DND-41 (cell line): ENCODE measurements at regions not wholly inside any gene's neighbourhood (a gene's known extent, or its start where the extent isn't known, plus 50 kb on each side); places are given as distances from the start of the nearest gene placed in this dataset.

Experiments used
- EZH2 ChIP-seq: IDR thresholded peaks from 3 replicates; pipeline ENCODE4 v1.6.1; 2012; ENCODE audit warnings: borderline replicate concordance, low read depth, mild to moderate bottlenecking, moderate library complexity, low read length, inconsistent platforms; ENCODE audit not compliant: severe bottlenecking
- TF ChIP-seq, protein P1 (sequence below): IDR thresholded peaks from 2 replicates; pipeline ENCODE4 v1.5.1; 2012; ENCODE audit warnings: borderline replicate concordance, low read length, moderate library complexity, mild to moderate bottlenecking; ENCODE audit not compliant: poor library complexity, severe bottlenecking; ENCODE audit errors: extremely low read depth

DNA sequence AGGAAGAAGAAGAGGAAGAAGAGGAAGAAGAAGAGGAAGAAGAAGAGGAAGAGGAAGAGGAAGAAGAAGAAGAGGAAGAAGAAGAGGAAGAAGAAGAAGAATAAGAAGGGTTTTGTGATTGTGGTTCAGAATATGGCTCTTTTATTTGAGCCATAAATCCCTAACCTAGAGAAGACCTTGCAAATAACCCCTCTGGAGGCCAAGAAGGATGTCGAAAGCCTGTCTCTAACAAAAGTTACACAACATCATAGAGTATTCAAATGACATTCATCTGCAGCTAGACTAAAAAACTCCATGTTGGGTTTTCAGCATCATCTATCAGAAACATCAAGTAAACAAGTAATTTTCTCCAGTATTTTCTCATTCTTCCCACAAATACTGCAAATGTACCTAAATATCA, 100.9 kb downstream of the RNASET2 start:
- no peak for TF ChIP-seq EZH2
- TF ChIP-seq, protein P1, sequence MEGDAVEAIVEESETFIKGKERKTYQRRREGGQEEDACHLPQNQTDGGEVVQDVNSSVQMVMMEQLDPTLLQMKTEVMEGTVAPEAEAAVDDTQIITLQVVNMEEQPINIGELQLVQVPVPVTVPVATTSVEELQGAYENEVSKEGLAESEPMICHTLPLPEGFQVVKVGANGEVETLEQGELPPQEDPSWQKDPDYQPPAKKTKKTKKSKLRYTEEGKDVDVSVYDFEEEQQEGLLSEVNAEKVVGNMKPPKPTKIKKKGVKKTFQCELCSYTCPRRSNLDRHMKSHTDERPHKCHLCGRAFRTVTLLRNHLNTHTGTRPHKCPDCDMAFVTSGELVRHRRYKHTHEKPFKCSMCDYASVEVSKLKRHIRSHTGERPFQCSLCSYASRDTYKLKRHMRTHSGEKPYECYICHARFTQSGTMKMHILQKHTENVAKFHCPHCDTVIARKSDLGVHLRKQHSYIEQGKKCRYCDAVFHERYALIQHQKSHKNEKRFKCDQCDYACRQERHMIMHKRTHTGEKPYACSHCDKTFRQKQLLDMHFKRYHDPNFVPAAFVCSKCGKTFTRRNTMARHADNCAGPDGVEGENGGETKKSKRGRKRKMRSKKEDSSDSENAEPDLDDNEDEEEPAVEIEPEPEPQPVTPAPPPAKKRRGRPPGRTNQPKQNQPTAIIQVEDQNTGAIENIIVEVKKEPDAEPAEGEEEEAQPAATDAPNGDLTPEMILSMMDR, result no peak
